ENCODE measurements at regions not wholly inside any gene's neighbourhood (a gene's known extent, or its start where the extent isn't known, plus 50 kb on each side); places are given as distances from the start of the nearest gene placed in this dataset.

GRCh38 chr16:80408014-80408413 lies 132.8 kb upstream of the DYNLRB2 start:
- no TSS peak for BruUV-seq (replicated peaks)
- POLR2A ChIA-PET (ENCODE audit: low non-redundant PET) = no interaction called here
- no peaks in the 10 kb centered on the region for H3K9me3 ChIP-seq (ENCODE audit: low read depth, low read length, poor library complexity, severe bottlenecking)
- TF ChIP-seq EZH2 (IDR thresholded peaks at IDR 0.05; ENCODE audit: borderline replicate concordance, low read depth, low read length, poor library complexity, severe bottlenecking) = no peak
- no peak for TF ChIP-seq CTCF (conservative IDR thresholded peaks at IDR 0.05; ENCODE audit: low read depth, low read length)
- intact Hi-C loops (cut with micrococcal nuclease; ENCODE audit: unreplicated experiment) = no loop called here
- CTCF ChIA-PET = no interaction called here
- no peak for DNase-seq (ENCODE audit: low spot score)
- no peak overlapping the region for H3K4me3 ChIP-seq (ENCODE audit: low read depth, low read length, poor library complexity, severe bottlenecking)
- no peak overlapping the region for H3K27ac ChIP-seq (ENCODE audit: low read depth, low read length, poor library complexity, severe bottlenecking)
- no peaks in the 10 kb centered on the region for H3K4me1 ChIP-seq (ENCODE audit: insufficient read depth, low read length, poor library complexity, severe bottlenecking)
- H3K27me3 ChIP-seq (replicated peaks; ENCODE audit: insufficient read depth, low read depth, low read length, poor library complexity) = no peaks in the 10 kb centered on the region
- H3K36me3 ChIP-seq (ENCODE audit: insufficient read depth, low read length, poor library complexity, severe bottlenecking) = no peaks in the 10 kb centered on the region

- Histone ChIP-seq H3K36me3 (ENCODE audit: insufficient read depth, low read length, poor library complexity, severe bottlenecking) (no peaks in the 10 kb centered on the region), H3K27ac (ENCODE audit: low read depth, low read length, poor library complexity, severe bottlenecking) (no peak overlapping the region), H3K4me3 (ENCODE audit: low read depth, low read length, poor library complexity, severe bottlenecking) (no peak overlapping the region), H3K27me3 (replicated peaks; ENCODE audit: insufficient read depth, low read depth, low read length, poor library complexity) (no peaks in the 10 kb centered on the region), H3K9me3 (ENCODE audit: low read depth, low read length, poor library complexity, severe bottlenecking) (no peaks in the 10 kb centered on the region), H3K4me1 (ENCODE audit: insufficient read depth, low read length, poor library complexity, severe bottlenecking) (no peaks in the 10 kb centered on the region)
- DNase-seq (ENCODE audit: low spot score) = no peak
- BruUV-seq (replicated peaks) = no TSS peak
- CTCF ChIA-PET = no interaction called here
- POLR2A ChIA-PET (ENCODE audit: low non-redundant PET) = no interaction called here
- no peak for TF ChIP-seq EZH2 (IDR thresholded peaks at IDR 0.05; ENCODE audit: borderline replicate concordance, low read depth, low read length, poor library complexity, severe bottlenecking)
- no peak for TF ChIP-seq CTCF (conservative IDR thresholded peaks at IDR 0.05; ENCODE audit: low read depth, low read length)
- intact Hi-C loops (cut with micrococcal nuclease; ENCODE audit: unreplicated experiment) = no loop called here
Measured at GRCh38 chr16:80407265-80407987, 133.4 kb upstream of the DYNLRB2 start.

GRCh38 chr16:80404847-80405246 lies 135.9 kb upstream of the DYNLRB2 start:
- CTCF ChIA-PET = no interaction called here
- no peaks in the 10 kb centered on the region for H3K9me3 ChIP-seq (ENCODE audit: low read depth, low read length, poor library complexity, severe bottlenecking)
- BruUV-seq (replicated peaks) = no TSS peak
- H3K4me3 ChIP-seq (ENCODE audit: low read depth, low read length, poor library complexity, severe bottlenecking) = no peak overlapping the region
- no peak for DNase-seq (ENCODE audit: low spot score)
- no peaks in the 10 kb centered on the region for H3K4me1 ChIP-seq (ENCODE audit: insufficient read depth, low read length, poor library complexity, severe bottlenecking)
- H3K27me3 ChIP-seq (replicated peaks; ENCODE audit: insufficient read depth, low read depth, low read length, poor library complexity) = no peaks in the 10 kb centered on the region
- H3K27ac ChIP-seq (ENCODE audit: low read depth, low read length, poor library complexity, severe bottlenecking) = no peak overlapping the region
- POLR2A ChIA-PET (ENCODE audit: low non-redundant PET) = no interaction called here
- TF ChIP-seq EZH2 (IDR thresholded peaks at IDR 0.05; ENCODE audit: borderline replicate concordance, low read depth, low read length, poor library complexity, severe bottlenecking) = no peak
- TF ChIP-seq CTCF (conservative IDR thresholded peaks at IDR 0.05; ENCODE audit: low read depth, low read length) = no peak
- intact Hi-C loops (cut with micrococcal nuclease; ENCODE audit: unreplicated experiment) = no loop called here
- H3K36me3 ChIP-seq (ENCODE audit: insufficient read depth, low read length, poor library complexity, severe bottlenecking) = no peaks in the 10 kb centered on the region
